Osteoblast (primary cell): ENCODE measurements at regions not wholly inside any gene's neighbourhood (a gene's known extent, or its start where the extent isn't known, plus 50 kb on each side); places are given as distances from the start of the nearest gene placed in this dataset.

Experiments
- DNase-seq: peaks from one replicate; pipeline ENCODE4 v3.0.0; 2011; ENCODE audit warnings: low spot score, mixed read lengths; ENCODE audit not compliant: insufficient read length; ENCODE audit errors: missing footprints
- H2AFZ ChIP-seq: 2 replicates; pipeline ENCODE4 v1.6.0; 2011; ENCODE audit warnings: mild to moderate bottlenecking, low read length
- H3K27ac ChIP-seq: 2 replicates; pipeline ENCODE4 v1.5.1; 2011; ENCODE audit warnings: mild to moderate bottlenecking, low read depth, low read length, moderate library complexity
- H3K27me3 ChIP-seq: 2 replicates; pipeline ENCODE4 v1.6.0; 2012; ENCODE audit warnings: mild to moderate bottlenecking, control low read depth, inconsistent platforms, low read length, moderate library complexity; ENCODE audit not compliant: insufficient read depth
- H3K36me3 ChIP-seq: 2 replicates; pipeline ENCODE4 v1.5.1; 2011; ENCODE audit warnings: mild to moderate bottlenecking, low read length, control low read depth, moderate library complexity; ENCODE audit not compliant: insufficient read depth
- H3K4me1 ChIP-seq: 2 replicates; pipeline ENCODE4 v1.5.1; 2011; ENCODE audit warnings: mild to moderate bottlenecking, low read length, control low read depth, moderate library complexity; ENCODE audit not compliant: insufficient read depth
- H3K4me2 ChIP-seq: 2 replicates; pipeline ENCODE4 v1.6.0; 2011; ENCODE audit warnings: mild to moderate bottlenecking, low read length; ENCODE audit not compliant: insufficient read depth
- H3K4me3 ChIP-seq: fragments of 200-600 bp; sonication (generic); 3 replicates; pipeline ENCODE4 v1.5.1; 2012; ENCODE audit warnings: mild to moderate bottlenecking, low read length, inconsistent platforms; ENCODE audit not compliant: insufficient read depth
- H3K79me2 ChIP-seq: 2 replicates; pipeline ENCODE4 v1.6.0; 2012; ENCODE audit warnings: mild to moderate bottlenecking, low read length, control low read depth, inconsistent platforms; ENCODE audit not compliant: insufficient read depth
- H3K9me3 ChIP-seq: 2 replicates; pipeline ENCODE4 v1.5.1; 2011; ENCODE audit warnings: low read depth, low read length, control low read depth
- H4K20me1 ChIP-seq: 2 replicates; pipeline ENCODE4 v1.6.0; 2012; ENCODE audit warnings: mild to moderate bottlenecking, low read length, control low read depth; ENCODE audit not compliant: insufficient read depth
- CTCF ChIP-seq: IDR thresholded peaks from 2 replicates; pipeline ENCODE4 v1.5.1; 2011; ENCODE audit warnings: mild to moderate bottlenecking, low read depth, low read length, moderate library complexity; ENCODE audit errors: extremely low read depth

- H3K4me1 ChIP-seq: no peaks in the 10 kb centered on the region
- no peaks in the 10 kb centered on the region for H3K36me3 ChIP-seq
- no peak overlapping the region for H2AFZ ChIP-seq
- H3K27ac ChIP-seq: no peak overlapping the region
- no peaks in the 10 kb centered on the region for H4K20me1 ChIP-seq
- H3K79me2 ChIP-seq: no peaks in the 10 kb centered on the region
- H3K9me3 ChIP-seq: no peaks in the 10 kb centered on the region
- TF ChIP-seq CTCF: no peak
- no peak overlapping the region for H3K4me3 ChIP-seq
- no peak for DNase-seq
- peaks cover 9% of the 10 kb centered on the region for H3K27me3 ChIP-seq
- no peak overlapping the region for H3K4me2 ChIP-seq
Measured at GRCh38 chr1:29896791-29897714, 660.7 kb downstream of the PTPRU start.

DNA sequence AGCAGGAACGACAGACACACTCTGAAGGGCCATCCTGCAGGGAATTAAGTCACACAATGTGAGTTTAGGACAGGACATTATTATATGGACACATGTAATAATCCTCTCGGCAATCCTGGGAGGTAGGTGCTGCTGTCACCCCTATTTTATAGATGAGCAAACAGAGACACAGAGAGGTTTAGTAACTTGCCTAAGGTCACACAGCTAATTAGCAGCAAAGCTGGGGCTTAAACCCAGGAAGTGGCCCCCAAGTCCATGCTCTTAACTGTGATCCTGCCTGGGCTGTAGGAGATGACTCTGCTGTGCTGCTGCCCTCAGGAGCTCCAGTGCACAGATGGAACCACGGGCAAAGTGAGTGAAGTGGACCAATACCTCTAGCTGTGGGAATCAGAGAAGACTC lies 660.0 kb downstream of the PTPRU start:
- no peak overlapping the region for H3K27ac ChIP-seq
- DNase-seq: no peak
- H3K4me3 ChIP-seq: no peak overlapping the region
- H3K36me3 ChIP-seq: no peaks in the 10 kb centered on the region
- H3K27me3 ChIP-seq: peaks cover 12% of the 10 kb centered on the region
- H3K9me3 ChIP-seq: no peaks in the 10 kb centered on the region
- H4K20me1 ChIP-seq: no peaks in the 10 kb centered on the region
- H3K79me2 ChIP-seq: no peaks in the 10 kb centered on the region
- no peak overlapping the region for H3K4me2 ChIP-seq
- no peaks in the 10 kb centered on the region for H3K4me1 ChIP-seq
- no peak for TF ChIP-seq CTCF
- H2AFZ ChIP-seq: no peak overlapping the region

GRCh38 chr1:29895201-29895600 lies 658.9 kb downstream of the PTPRU start:
- H3K27ac ChIP-seq: no peak overlapping the region
- no peak for DNase-seq

More at GRCh38 chr1:29895201-29895600, 658.9 kb downstream of the PTPRU start:
- Histone ChIP-seq H3K27me3 (peaks cover 4% of the 10 kb centered on the region), H3K9me3 (no peaks in the 10 kb centered on the region), H3K4me1 (no peaks in the 10 kb centered on the region), H3K4me2 (no peak overlapping the region), H3K79me2 (no peaks in the 10 kb centered on the region), H3K4me3 (no peak overlapping the region), H4K20me1 (no peaks in the 10 kb centered on the region), H3K36me3 (no peaks in the 10 kb centered on the region), H2AFZ (no peak overlapping the region)
- no peak for TF ChIP-seq CTCF
